ENCODE measurements at regions not wholly inside any gene's neighbourhood (a gene's known extent, or its start where the extent isn't known, plus 50 kb on each side); places are given as distances from the start of the nearest gene placed in this dataset.

GRCh38 chr3:153673853-153674252 is 447.3 kb upstream of the ARHGEF26 start:
- H3K36me3 ChIP-seq (ENCODE audit: insufficient read depth, low read length), result no peaks in the 10 kb centered on the region
- H3K27ac ChIP-seq (ENCODE audit: low read depth, low read length), result no peak overlapping the region

GRCh38 chr3:153679714-153680113 is 441.5 kb upstream of the ARHGEF26 start:
- no peaks in the 10 kb centered on the region for H3K36me3 ChIP-seq (ENCODE audit: insufficient read depth, low read length)
- no peaks in the 10 kb centered on the region for H3K9me3 ChIP-seq (ENCODE audit: low read length)
- no peak overlapping the region for H3K9ac ChIP-seq (ENCODE audit: low read length)
- no peak overlapping the region for H3K27ac ChIP-seq (ENCODE audit: low read depth, low read length)
- H3K27me3 ChIP-seq (ENCODE audit: control insufficient read depth in 1 of 2, insufficient read depth in 2 of 2, low read length in 2 of 2), result no peaks in the 10 kb centered on the region
- no peak overlapping the region for H3K4me3 ChIP-seq (ENCODE audit: low read depth in 1 of 2, low read length in 2 of 2)
- no peaks in the 10 kb centered on the region for H3K4me1 ChIP-seq (ENCODE audit: insufficient read depth, low read length)

More at GRCh38 chr3:153673853-153674252, 447.3 kb upstream of the ARHGEF26 start:
- Histone ChIP-seq H3K4me1 (ENCODE audit: insufficient read depth, low read length) (no peaks in the 10 kb centered on the region), H3K9ac (ENCODE audit: low read length) (no peak overlapping the region), H3K27me3 (ENCODE audit: control insufficient read depth in 1 of 2, insufficient read depth in 2 of 2, low read length in 2 of 2) (no peaks in the 10 kb centered on the region), H3K4me3 (ENCODE audit: low read depth in 1 of 2, low read length in 2 of 2) (no peak overlapping the region), H3K9me3 (ENCODE audit: low read length) (no peaks in the 10 kb centered on the region)

- H3K27me3 ChIP-seq (ENCODE audit: control insufficient read depth in 1 of 2, insufficient read depth in 2 of 2, low read length in 2 of 2), result no peaks in the 10 kb centered on the region
- H3K4me3 ChIP-seq (ENCODE audit: low read depth in 1 of 2, low read length in 2 of 2), result no peak overlapping the region
Measured at GRCh38 chr3:153680526-153680925, 440.7 kb upstream of the ARHGEF26 start.

GRCh38 chr3:153681057-153681456 is 440.1 kb upstream of the ARHGEF26 start:
- H3K9ac ChIP-seq (ENCODE audit: low read length), result no peak overlapping the region

More at GRCh38 chr3:153680526-153680925, 440.7 kb upstream of the ARHGEF26 start:
- H3K36me3 ChIP-seq (ENCODE audit: insufficient read depth, low read length), result no peaks in the 10 kb centered on the region
- no peaks in the 10 kb centered on the region for H3K9me3 ChIP-seq (ENCODE audit: low read length)
- no peak overlapping the region for H3K9ac ChIP-seq (ENCODE audit: low read length)
- no peaks in the 10 kb centered on the region for H3K4me1 ChIP-seq (ENCODE audit: insufficient read depth, low read length)
- H3K27ac ChIP-seq (ENCODE audit: low read depth, low read length), result no peak overlapping the region

GRCh38 chr3:153688301-153689120 is 432.7 kb upstream of the ARHGEF26 start:
- H3K9me3 ChIP-seq (ENCODE audit: low read length), result no peaks in the 10 kb centered on the region
- H3K4me1 ChIP-seq (ENCODE audit: insufficient read depth, low read length), result no peaks in the 10 kb centered on the region
- H3K27ac ChIP-seq (ENCODE audit: low read depth, low read length), result no peak overlapping the region
- H3K9ac ChIP-seq (ENCODE audit: low read length), result no peak overlapping the region
- H3K36me3 ChIP-seq (ENCODE audit: insufficient read depth, low read length), result no peaks in the 10 kb centered on the region
- no peak overlapping the region for H3K4me3 ChIP-seq (ENCODE audit: low read depth in 1 of 2, low read length in 2 of 2)
- H3K27me3 ChIP-seq (ENCODE audit: control insufficient read depth in 1 of 2, insufficient read depth in 2 of 2, low read length in 2 of 2), result no peaks in the 10 kb centered on the region

More at GRCh38 chr3:153681057-153681456, 440.1 kb upstream of the ARHGEF26 start:
- Histone ChIP-seq H3K27ac (ENCODE audit: low read depth, low read length) (no peak overlapping the region), H3K4me3 (ENCODE audit: low read depth in 1 of 2, low read length in 2 of 2) (no peak overlapping the region), H3K4me1 (ENCODE audit: insufficient read depth, low read length) (no peaks in the 10 kb centered on the region), H3K27me3 (ENCODE audit: control insufficient read depth in 1 of 2, insufficient read depth in 2 of 2, low read length in 2 of 2) (no peaks in the 10 kb centered on the region), H3K36me3 (ENCODE audit: insufficient read depth, low read length) (no peaks in the 10 kb centered on the region), H3K9me3 (ENCODE audit: low read length) (no peaks in the 10 kb centered on the region)

- no peaks in the 10 kb centered on the region for H3K27me3 ChIP-seq (ENCODE audit: control insufficient read depth in 1 of 2, insufficient read depth in 2 of 2, low read length in 2 of 2)
- no peaks in the 10 kb centered on the region for H3K4me1 ChIP-seq (ENCODE audit: insufficient read depth, low read length)
- H3K36me3 ChIP-seq (ENCODE audit: insufficient read depth, low read length), result no peaks in the 10 kb centered on the region
- H3K4me3 ChIP-seq (ENCODE audit: low read depth in 1 of 2, low read length in 2 of 2), result no peak overlapping the region
- H3K9ac ChIP-seq (ENCODE audit: low read length), result no peak overlapping the region
- no peaks in the 10 kb centered on the region for H3K9me3 ChIP-seq (ENCODE audit: low read length)
- H3K27ac ChIP-seq (ENCODE audit: low read depth, low read length), result no peak overlapping the region
Measured at GRCh38 chr3:153693207-153693606, 428.0 kb upstream of the ARHGEF26 start.

GRCh38 chr3:153702106-153702505 is 419.1 kb upstream of the ARHGEF26 start:
- no peak overlapping the region for H3K4me3 ChIP-seq (ENCODE audit: low read depth in 1 of 2, low read length in 2 of 2)
- H3K4me1 ChIP-seq (ENCODE audit: insufficient read depth, low read length), result no peaks in the 10 kb centered on the region
- H3K9ac ChIP-seq (ENCODE audit: low read length), result no peak overlapping the region
- no peaks in the 10 kb centered on the region for H3K9me3 ChIP-seq (ENCODE audit: low read length)
- no peaks in the 10 kb centered on the region for H3K36me3 ChIP-seq (ENCODE audit: insufficient read depth, low read length)
- no peak overlapping the region for H3K27ac ChIP-seq (ENCODE audit: low read depth, low read length)
- H3K27me3 ChIP-seq (ENCODE audit: control insufficient read depth in 1 of 2, insufficient read depth in 2 of 2, low read length in 2 of 2), result no peaks in the 10 kb centered on the region

- Histone ChIP-seq H3K27ac (ENCODE audit: low read depth, low read length) (no peak overlapping the region), H3K9me3 (ENCODE audit: low read length) (no peaks in the 10 kb centered on the region), H3K4me3 (ENCODE audit: low read depth in 1 of 2, low read length in 2 of 2) (no peak overlapping the region), H3K36me3 (ENCODE audit: insufficient read depth, low read length) (no peaks in the 10 kb centered on the region), H3K27me3 (ENCODE audit: control insufficient read depth in 1 of 2, insufficient read depth in 2 of 2, low read length in 2 of 2) (no peaks in the 10 kb centered on the region), H3K4me1 (ENCODE audit: insufficient read depth, low read length) (no peaks in the 10 kb centered on the region), H3K9ac (ENCODE audit: low read length) (no peak overlapping the region)
Measured at GRCh38 chr3:153704115-153704514, 417.1 kb upstream of the ARHGEF26 start.

GRCh38 chr3:153706706-153707105 is 414.5 kb upstream of the ARHGEF26 start:
- H3K9ac ChIP-seq (ENCODE audit: low read length), result no peak overlapping the region
- no peaks in the 10 kb centered on the region for H3K4me1 ChIP-seq (ENCODE audit: insufficient read depth, low read length)
- no peaks in the 10 kb centered on the region for H3K27me3 ChIP-seq (ENCODE audit: control insufficient read depth in 1 of 2, insufficient read depth in 2 of 2, low read length in 2 of 2)
- H3K36me3 ChIP-seq (ENCODE audit: insufficient read depth, low read length), result no peaks in the 10 kb centered on the region
- no peak overlapping the region for H3K27ac ChIP-seq (ENCODE audit: low read depth, low read length)
- peaks cover 3% of the 10 kb centered on the region for H3K9me3 ChIP-seq (ENCODE audit: low read length)
- H3K4me3 ChIP-seq (ENCODE audit: low read depth in 1 of 2, low read length in 2 of 2), result no peak overlapping the region

GRCh38 chr3:153714016-153714415 is 407.2 kb upstream of the ARHGEF26 start:
- Histone ChIP-seq H3K27ac (ENCODE audit: low read depth, low read length) (no peak overlapping the region), H3K9ac (ENCODE audit: low read length) (no peak overlapping the region), H3K9me3 (ENCODE audit: low read length) (peaks cover 4% of the 10 kb centered on the region), H3K36me3 (ENCODE audit: insufficient read depth, low read length) (no peaks in the 10 kb centered on the region), H3K4me1 (ENCODE audit: insufficient read depth, low read length) (no peaks in the 10 kb centered on the region), H3K27me3 (ENCODE audit: control insufficient read depth in 1 of 2, insufficient read depth in 2 of 2, low read length in 2 of 2) (no peaks in the 10 kb centered on the region), H3K4me3 (ENCODE audit: low read depth in 1 of 2, low read length in 2 of 2) (no peak overlapping the region)

GRCh38 chr3:153714588-153715290 is 406.5 kb upstream of the ARHGEF26 start:
- Histone ChIP-seq H3K27me3 (ENCODE audit: control insufficient read depth in 1 of 2, insufficient read depth in 2 of 2, low read length in 2 of 2) (no peaks in the 10 kb centered on the region), H3K9me3 (ENCODE audit: low read length) (peaks cover 4% of the 10 kb centered on the region), H3K27ac (ENCODE audit: low read depth, low read length) (no peak overlapping the region), H3K9ac (ENCODE audit: low read length) (no peak overlapping the region), H3K4me1 (ENCODE audit: insufficient read depth, low read length) (no peaks in the 10 kb centered on the region), H3K36me3 (ENCODE audit: insufficient read depth, low read length) (no peaks in the 10 kb centered on the region), H3K4me3 (ENCODE audit: low read depth in 1 of 2, low read length in 2 of 2) (no peak overlapping the region)
